ENCODE measurements at regions not wholly inside any gene's neighbourhood (a gene's known extent, or its start where the extent isn't known, plus 50 kb on each side); places are given as distances from the start of the nearest gene placed in this dataset.

DNA sequence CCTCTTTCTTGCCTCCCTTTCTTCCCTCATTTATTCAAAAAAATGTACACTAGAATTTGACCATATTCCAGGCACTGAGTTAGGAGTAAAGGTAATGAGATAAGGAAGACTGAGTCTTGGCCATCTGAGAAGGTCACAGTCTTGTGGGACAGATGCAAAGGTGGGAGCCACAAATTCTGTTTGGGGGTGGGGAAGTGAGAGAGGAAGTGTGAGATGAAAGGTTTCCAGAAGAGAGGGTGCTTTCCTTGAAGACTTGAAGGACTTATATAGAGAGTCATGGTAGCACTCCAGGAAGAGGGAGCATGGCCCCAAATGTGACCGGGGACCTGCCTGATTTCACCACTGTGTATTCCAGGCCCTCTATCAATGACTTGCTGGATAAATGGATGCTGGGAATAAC, 320.6 kb downstream of the LPIN1 start:
- H3K9me3 Mint-ChIP-seq, result no peaks in the 10 kb centered on the region
- no peaks in the 10 kb centered on the region for H3K36me3 Mint-ChIP-seq (ENCODE audit: insufficient read depth)
- ATAC-seq (no peak), DNase-seq (no peak)
- peaks cover 2% of the 10 kb centered on the region for H3K27me3 Mint-ChIP-seq (ENCODE audit: low read depth)
- no peak overlapping the region for H3K4me3 Mint-ChIP-seq
- peaks cover 16% of the 10 kb centered on the region for H3K4me1 Mint-ChIP-seq (ENCODE audit: low read depth)

DNA sequence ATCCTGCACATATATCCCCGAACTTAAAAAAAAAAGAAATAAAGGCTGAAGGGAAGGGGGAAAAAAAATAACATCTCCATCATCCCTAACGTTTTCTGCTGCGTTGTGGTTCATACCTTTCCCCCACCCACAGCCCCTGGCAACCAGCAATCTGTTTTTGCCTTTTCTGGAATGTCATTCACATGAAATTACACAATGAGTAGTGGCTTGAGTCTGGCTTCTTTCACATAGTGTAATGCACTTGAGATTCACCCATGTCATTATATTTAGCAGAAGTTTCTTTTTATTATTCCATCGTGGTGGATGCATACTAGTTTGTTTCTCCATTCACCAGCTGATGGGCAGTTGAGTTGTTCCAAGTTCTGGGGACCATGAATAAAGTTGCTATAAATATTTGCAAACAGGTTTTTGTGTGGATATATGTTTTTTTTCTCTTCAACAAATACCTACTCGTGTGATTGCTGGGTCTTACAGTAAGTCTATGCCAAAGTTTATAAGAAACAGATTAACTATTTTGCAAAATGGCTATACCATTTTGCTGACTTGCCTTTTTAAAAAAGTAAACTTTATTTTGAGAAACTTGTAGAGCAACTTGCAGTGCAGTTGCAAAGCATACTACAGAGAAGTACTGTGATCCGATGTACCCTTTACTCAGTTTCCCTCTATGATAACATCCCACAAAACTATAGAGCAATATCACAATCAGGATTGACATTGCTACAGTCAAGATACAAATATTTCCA, 322.5 kb downstream of the LPIN1 start:
- no peak for ATAC-seq
- Mint-ChIP-seq H3K9me3 (no peaks in the 10 kb centered on the region), H3K27me3 (ENCODE audit: low read depth) (peaks cover 1% of the 10 kb centered on the region), H3K4me3 (no peak overlapping the region), H3K4me1 (ENCODE audit: low read depth) (peaks cover 17% of the 10 kb centered on the region), H3K36me3 (ENCODE audit: insufficient read depth) (no peaks in the 10 kb centered on the region)
- DNase-seq, result no peak

DNA sequence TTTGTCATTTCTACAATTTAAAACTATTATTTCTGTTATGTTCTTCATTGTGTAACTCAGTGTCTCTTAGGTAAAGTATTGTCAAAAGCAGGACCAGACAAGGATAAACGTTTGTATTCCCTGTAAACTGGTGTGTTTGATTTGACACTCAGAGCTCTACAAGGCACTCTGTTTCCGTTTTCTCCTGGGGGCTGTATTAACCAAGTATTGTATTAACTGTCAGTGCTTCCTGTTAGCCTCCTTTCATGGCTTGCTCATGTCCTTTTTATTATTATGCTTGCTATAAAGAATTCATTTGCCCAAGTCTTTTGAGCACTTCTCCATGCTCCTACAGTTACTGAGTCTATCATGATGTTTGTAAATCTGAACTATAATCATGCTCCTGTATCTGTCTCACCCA, 323.7 kb downstream of the LPIN1 start:
- no peaks in the 10 kb centered on the region for H3K36me3 Mint-ChIP-seq (ENCODE audit: insufficient read depth)
- peaks cover 12% of the 10 kb centered on the region for H3K4me1 Mint-ChIP-seq (ENCODE audit: low read depth)
- H3K4me3 Mint-ChIP-seq, result no peak overlapping the region
- no peak for ATAC-seq
- H3K9me3 Mint-ChIP-seq, result no peaks in the 10 kb centered on the region
- DNase-seq, result no peak
- peaks cover 1% of the 10 kb centered on the region for H3K27me3 Mint-ChIP-seq (ENCODE audit: low read depth)

DNA sequence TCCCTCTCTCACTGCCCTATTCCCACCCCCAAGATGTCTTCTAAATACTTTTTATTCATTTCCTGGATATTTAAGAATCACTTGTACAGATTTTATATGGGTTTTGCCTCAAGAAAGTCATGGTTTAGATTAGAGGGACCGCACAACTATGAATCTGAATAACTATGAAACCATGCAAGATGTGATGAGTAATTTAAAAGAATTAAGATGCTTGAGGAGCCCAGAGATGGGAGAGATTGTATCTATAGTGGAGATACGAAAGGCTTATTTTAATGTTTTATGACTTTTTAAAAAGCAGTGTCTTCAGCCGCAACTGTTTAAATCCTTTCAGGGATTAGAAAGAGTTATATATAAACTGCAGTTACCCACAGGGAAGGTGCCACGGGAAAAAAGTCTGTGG, 324.1 kb downstream of the LPIN1 start:
- Mint-ChIP-seq H3K4me3 (no peak overlapping the region), H3K4me1 (ENCODE audit: low read depth) (peaks cover 12% of the 10 kb centered on the region), H3K9me3 (no peaks in the 10 kb centered on the region), H3K27me3 (ENCODE audit: low read depth) (peaks cover 1% of the 10 kb centered on the region), H3K36me3 (ENCODE audit: insufficient read depth) (no peaks in the 10 kb centered on the region)
- no peak for DNase-seq
- ATAC-seq, result peak in 1 of 2 donors; percentile 53

DNA sequence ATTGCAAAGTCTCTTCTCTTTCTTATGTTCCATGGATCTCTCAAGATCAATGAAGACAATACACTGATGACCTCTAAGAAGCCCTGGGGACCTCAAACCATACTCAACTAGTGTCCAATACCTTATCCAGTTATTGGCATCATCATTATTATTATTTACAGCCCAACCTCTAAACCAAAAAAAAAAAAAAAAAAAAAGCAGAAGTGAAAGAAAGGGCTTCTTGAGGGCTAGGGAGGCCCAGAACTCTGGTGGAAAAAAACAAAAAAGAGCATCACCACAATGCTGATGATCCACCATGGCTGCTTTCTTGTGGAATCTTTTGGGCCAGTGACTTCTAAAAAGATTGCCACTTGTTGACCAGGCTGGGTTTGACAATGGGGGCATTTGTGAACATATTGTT, 324.9 kb downstream of the LPIN1 start:
- DNase-seq (no peak), ATAC-seq (no peak)
- Mint-ChIP-seq H3K4me1 (ENCODE audit: low read depth) (peaks cover 11% of the 10 kb centered on the region), H3K9me3 (no peaks in the 10 kb centered on the region), H3K36me3 (ENCODE audit: insufficient read depth) (no peaks in the 10 kb centered on the region), H3K4me3 (no peak overlapping the region), H3K27me3 (ENCODE audit: low read depth) (peaks cover 1% of the 10 kb centered on the region)

DNA sequence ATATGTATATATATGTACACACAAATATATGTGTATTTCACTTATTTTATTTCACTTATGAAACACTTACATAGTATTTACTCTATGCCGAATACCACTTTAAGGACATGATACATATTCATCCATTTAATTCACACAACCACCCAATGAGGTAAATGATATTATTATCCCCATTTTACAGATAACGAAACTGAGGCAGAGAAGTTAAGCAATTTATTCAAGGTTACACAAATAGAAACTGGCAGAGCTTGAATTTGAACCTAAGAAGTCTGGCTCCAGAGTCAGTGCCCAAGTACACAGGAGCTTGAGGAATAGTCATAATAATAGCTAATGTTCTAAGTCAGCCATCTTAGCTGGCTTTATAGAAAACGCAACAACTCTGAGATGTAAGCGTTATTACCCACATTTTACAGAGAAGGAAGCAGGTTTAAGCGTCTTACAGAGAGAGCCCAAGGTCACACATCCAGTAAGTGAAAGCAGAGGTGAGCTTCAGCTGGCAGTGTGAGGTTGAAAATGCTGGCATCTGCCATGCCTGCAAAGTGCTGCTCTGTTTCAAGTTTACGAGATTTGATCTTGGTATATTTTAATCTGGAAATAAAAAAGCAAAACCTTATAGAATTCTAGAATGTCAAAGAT, 326.9 kb downstream of the LPIN1 start:
- peaks cover 1% of the 10 kb centered on the region for H3K27me3 Mint-ChIP-seq (ENCODE audit: low read depth)
- DNase-seq (no peak), ATAC-seq (no peak)
- no peak overlapping the region for H3K4me3 Mint-ChIP-seq
- no peaks in the 10 kb centered on the region for H3K9me3 Mint-ChIP-seq
- H3K36me3 Mint-ChIP-seq (ENCODE audit: insufficient read depth), result no peaks in the 10 kb centered on the region
- H3K4me1 Mint-ChIP-seq (ENCODE audit: low read depth), result peaks cover 9% of the 10 kb centered on the region

DNA sequence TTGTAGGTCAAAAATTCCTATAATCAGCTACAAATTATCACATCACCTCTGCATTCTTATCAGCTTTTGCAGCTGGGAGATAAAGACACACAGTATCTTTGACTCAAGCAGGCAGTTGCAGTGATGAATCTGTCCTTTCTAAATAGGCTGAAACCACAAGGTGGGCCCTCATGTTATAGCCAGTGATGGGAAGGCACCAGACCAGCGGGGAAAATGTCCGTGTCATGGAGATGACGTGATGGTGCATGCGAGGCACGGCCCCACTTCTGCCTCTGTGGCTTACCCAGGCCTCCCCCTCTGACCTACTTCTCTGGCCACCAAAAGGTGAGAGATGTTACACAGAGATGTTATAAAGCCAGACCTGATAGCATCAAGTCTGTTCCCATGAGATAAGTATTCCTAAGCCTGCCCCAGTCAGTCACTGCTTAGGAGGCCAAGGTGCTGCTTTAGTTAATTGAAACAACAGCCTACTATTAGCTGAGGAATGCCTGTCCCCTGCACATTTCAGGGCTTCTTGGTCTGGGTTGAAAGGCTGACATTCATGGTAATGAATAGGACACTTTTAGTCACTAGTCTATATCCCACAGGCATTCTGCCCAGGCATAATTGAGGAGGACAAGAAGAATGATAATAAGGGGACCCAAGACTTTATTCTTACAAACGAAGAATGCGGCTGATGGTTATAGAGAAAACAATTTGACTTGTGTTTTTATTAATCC, 327.9 kb downstream of the LPIN1 start:
- DNase-seq (no peak), ATAC-seq (peak in 1 of 2 donors; percentile 28)
- H3K4me1 Mint-ChIP-seq (ENCODE audit: low read depth), result peaks cover 9% of the 10 kb centered on the region
- H3K9me3 Mint-ChIP-seq, result no peaks in the 10 kb centered on the region
- H3K27me3 Mint-ChIP-seq (ENCODE audit: low read depth), result peaks cover 4% of the 10 kb centered on the region
- no peaks in the 10 kb centered on the region for H3K36me3 Mint-ChIP-seq (ENCODE audit: insufficient read depth)
- no peak overlapping the region for H3K4me3 Mint-ChIP-seq

DNA sequence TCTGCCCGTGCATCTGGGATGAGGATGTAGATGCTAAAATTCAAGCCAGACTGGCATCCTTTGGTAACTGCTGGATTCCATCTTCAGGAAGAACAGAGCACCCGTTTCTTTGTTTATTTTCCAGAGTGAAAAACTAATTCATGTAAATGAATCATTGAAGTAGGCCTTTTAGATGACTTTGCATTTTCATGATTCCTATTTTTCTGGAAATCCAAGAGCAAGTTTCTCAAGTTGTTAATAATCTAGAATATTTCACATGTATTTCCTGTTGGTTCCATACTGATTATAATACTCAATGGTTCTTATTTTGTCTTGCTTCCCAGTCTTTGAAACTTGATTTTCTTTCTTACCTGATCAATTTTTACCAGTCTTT, 328.4 kb downstream of the LPIN1 start:
- Mint-ChIP-seq H3K36me3 (ENCODE audit: insufficient read depth) (no peaks in the 10 kb centered on the region), H3K4me3 (no peak overlapping the region), H3K4me1 (ENCODE audit: low read depth) (peaks cover 9% of the 10 kb centered on the region), H3K27me3 (ENCODE audit: low read depth) (peaks cover 4% of the 10 kb centered on the region), H3K9me3 (no peaks in the 10 kb centered on the region)
- ATAC-seq, result no peak
- no peak for DNase-seq

DNA sequence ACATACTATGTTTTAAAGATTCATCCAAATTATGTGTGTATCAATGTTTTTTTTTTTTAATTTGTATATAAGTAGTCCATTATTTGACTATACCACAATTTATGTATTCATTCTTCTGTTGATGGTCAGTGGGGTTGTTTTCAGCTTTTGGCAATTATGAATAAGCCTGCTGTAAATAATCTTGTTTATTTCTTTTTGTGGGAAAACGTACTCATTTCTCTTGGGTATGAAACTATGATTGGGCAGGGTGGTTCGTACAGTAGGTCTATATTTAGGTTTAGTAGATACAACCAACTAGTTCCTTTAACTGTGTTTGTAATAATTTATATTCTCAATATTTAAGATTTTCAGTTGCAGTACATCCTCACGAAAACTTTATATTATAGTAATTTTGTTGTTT, 329.2 kb downstream of the LPIN1 start:
- ATAC-seq (no peak), DNase-seq (no peak)
- peaks cover 4% of the 10 kb centered on the region for H3K27me3 Mint-ChIP-seq (ENCODE audit: low read depth)
- no peaks in the 10 kb centered on the region for H3K9me3 Mint-ChIP-seq
- H3K36me3 Mint-ChIP-seq (ENCODE audit: insufficient read depth), result no peaks in the 10 kb centered on the region
- peaks cover 7% of the 10 kb centered on the region for H3K4me1 Mint-ChIP-seq (ENCODE audit: low read depth)
- no peak overlapping the region for H3K4me3 Mint-ChIP-seq

DNA sequence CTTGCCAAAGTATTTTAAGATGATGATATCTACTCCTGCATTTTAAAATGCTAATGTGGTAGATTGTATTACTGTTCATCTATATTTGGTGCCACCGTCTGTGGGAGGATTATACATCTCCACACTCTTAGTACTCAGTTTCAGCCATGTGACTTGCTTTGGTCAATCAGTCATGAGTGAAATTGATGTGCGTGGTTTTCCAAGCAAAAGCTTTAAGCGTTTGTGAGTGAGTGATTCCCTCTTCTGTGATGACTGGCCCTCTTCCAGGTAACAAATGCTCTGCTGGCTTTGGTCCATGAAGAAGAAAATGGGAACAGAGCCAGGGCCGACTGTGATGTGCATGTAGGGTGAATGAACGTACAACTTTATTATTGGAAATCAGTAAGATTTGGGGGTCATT, 330.4 kb downstream of the LPIN1 start:
- H3K36me3 Mint-ChIP-seq (ENCODE audit: insufficient read depth), result no peaks in the 10 kb centered on the region
- DNase-seq (no peak), ATAC-seq (peak; percentile 48 to 58)
- no peaks in the 10 kb centered on the region for H3K9me3 Mint-ChIP-seq
- no peak overlapping the region for H3K4me3 Mint-ChIP-seq
- H3K4me1 Mint-ChIP-seq (ENCODE audit: low read depth), result peaks cover 13% of the 10 kb centered on the region
- H3K27me3 Mint-ChIP-seq (ENCODE audit: low read depth), result peaks cover 3% of the 10 kb centered on the region

DNA sequence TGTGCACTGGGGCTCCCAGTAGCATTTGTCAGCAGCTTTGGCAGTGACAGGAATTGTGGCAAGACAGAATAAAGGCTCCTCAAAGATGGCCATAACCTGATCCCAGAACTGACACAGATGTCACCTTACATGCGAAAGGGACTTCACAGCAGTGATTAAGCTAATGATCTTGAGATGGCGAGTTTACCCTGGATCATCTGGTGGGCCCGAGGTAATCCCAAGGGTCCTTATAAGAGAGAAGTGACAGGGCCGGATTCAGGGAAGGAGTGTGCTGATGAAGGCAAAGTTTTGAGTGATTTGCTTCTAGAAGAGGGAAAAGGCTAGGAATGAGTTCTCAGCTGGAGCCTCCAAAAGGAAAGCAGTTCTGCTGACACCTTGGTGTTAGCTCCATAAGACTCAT, 333.9 kb downstream of the LPIN1 start:
- ATAC-seq (no peak), DNase-seq (no peak)
- no peak overlapping the region for H3K4me3 Mint-ChIP-seq
- H3K27me3 Mint-ChIP-seq (ENCODE audit: low read depth), result peaks cover 3% of the 10 kb centered on the region
- no peaks in the 10 kb centered on the region for H3K36me3 Mint-ChIP-seq (ENCODE audit: insufficient read depth)
- H3K4me1 Mint-ChIP-seq (ENCODE audit: low read depth), result peaks cover 18% of the 10 kb centered on the region
- H3K9me3 Mint-ChIP-seq, result no peaks in the 10 kb centered on the region

DNA sequence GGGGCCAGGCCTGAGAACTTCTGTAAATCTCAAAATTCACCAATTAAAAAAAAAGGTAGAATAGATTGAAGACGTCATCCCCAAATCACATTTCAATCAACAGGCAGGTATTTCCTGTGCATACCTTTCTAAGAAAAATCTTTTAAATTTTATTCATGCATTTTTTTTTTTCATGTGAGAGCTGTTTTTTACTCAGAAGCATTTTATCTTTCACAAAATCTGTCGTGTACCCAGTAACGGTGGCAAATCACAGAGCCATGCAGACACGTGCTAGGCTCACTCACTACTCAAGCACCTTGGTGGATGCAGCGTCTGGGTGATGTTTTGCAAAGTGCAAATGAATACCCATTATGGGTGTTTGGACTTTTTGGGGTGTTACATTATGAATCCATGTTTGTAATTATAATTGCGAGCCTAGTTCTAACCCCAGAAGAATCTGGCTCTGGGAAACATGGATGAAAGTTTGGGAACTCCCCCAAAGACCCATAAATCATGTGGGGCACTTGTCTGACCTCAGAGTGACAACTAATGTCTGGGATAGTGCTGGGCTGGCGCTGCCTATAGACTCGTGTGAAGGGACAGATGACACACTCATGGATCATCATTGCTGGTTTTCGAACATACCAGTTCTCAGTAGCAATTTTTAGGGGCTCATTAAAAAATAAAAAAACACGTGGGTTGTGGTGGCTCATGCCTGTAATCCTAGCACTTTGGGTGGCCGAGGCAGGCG, 335.2 kb downstream of the LPIN1 start:
- H3K36me3 Mint-ChIP-seq (ENCODE audit: insufficient read depth), result no peaks in the 10 kb centered on the region
- H3K27me3 Mint-ChIP-seq (ENCODE audit: low read depth), result peaks cover 3% of the 10 kb centered on the region
- no peaks in the 10 kb centered on the region for H3K9me3 Mint-ChIP-seq
- ATAC-seq (peak in 1 of 2 donors; percentile 40), DNase-seq (no peak)
- H3K4me1 Mint-ChIP-seq (ENCODE audit: low read depth), result peaks cover 18% of the 10 kb centered on the region
- H3K4me3 Mint-ChIP-seq, result no peak overlapping the region

DNA sequence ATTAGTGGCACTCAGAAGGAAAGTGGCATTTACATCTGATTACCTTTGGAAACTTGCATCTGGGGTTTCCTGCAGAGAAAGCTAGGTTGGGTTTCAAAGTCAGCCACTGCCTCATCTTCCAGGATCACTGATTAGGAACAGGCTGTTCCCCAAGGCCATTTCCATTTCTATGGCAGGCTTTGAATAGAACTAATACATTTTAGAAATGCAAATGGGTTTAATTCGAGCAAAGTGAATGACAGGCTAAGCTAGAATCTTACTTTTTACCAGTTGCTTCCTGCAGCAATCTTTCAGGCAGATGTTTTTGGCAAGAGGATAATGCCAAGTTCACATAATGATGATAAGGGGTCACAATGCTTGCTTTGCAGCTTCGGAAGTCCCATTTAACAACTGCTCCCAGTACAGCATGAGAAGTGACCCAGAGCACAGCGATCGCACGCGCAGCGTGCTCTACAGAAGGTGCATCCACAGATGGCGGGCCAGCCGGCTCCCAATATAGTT, 336.7 kb downstream of the LPIN1 start:
- DNase-seq (no peak), ATAC-seq (no peak)
- H3K4me3 Mint-ChIP-seq, result no peak overlapping the region
- H3K9me3 Mint-ChIP-seq, result no peaks in the 10 kb centered on the region
- H3K27me3 Mint-ChIP-seq (ENCODE audit: low read depth), result peaks cover 3% of the 10 kb centered on the region
- H3K4me1 Mint-ChIP-seq (ENCODE audit: low read depth), result peaks cover 18% of the 10 kb centered on the region
- H3K36me3 Mint-ChIP-seq (ENCODE audit: insufficient read depth), result no peaks in the 10 kb centered on the region

DNA sequence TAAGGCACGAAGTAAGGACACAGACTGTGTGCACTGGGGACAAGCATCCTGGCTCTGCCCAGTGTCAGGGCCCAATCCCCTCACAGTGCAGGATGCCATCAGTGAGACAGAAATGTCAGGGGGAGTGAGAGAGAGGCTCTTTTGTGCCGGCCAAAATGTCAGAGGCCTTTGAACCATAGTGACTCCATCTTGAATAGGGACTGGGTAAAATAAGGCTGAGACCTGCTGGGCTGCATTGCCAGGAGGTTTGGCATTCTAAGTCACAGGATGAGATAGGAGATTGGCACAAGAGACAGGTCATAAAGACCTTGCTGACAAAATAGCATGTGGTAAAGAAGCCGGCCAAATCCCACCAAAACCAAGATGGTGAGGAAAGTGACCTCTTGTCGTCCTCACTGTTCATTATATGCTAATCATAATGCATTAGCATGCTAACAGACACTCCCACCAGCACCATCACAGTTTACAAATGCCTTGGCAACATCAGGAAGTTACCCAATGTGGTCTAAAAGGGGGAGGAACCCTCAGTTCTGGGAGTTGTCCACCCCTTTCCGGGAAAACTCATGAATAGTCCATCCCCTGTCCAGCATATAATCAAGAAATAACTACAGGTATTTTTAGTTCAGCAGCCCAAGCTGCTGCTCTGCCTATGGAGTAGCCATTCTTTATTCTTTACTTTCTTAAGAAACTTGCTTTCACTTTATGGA, 337.4 kb downstream of the LPIN1 start:
- ATAC-seq (no peak), DNase-seq (no peak)
- Mint-ChIP-seq H3K9me3 (no peaks in the 10 kb centered on the region), H3K27me3 (ENCODE audit: low read depth) (no peaks in the 10 kb centered on the region), H3K36me3 (ENCODE audit: insufficient read depth) (no peaks in the 10 kb centered on the region), H3K4me3 (no peak overlapping the region), H3K4me1 (ENCODE audit: low read depth) (peaks cover 18% of the 10 kb centered on the region)

All from activated T-cell treated with anti-CD3 and anti-CD28 coated beads, Interleukin-2, amount 50 U/mL, for 4 hours (primary cell).